ENCODE measurements at regions not wholly inside any gene's neighbourhood (a gene's known extent, or its start where the extent isn't known, plus 50 kb on each side); places are given as distances from the start of the nearest gene placed in this dataset.

DNA sequence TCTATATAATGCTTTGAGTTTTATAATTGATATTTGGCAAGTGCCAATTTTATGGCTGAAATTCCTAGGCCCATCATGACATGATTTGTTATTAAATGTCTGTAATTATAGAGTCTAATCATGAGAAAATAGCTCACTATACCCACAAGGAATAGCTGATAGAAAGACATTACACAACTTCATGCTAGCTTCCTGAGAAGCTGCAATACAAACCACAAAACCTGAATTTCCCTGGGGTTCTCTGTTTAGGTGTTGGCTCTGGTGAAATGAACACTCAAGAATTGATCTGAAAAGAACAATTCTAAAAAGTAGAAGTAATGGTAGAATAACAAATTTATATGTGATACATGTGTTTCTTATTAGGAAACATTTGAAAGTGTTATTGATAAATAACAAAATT lies 169.6 kb downstream of the GASK1B start:
- Histone ChIP-seq H3K36me3 (ENCODE audit: control insufficient read depth in 4 of 4, insufficient read depth in 3 of 4, low read depth in 1 of 4, low read length in 3 of 4) (no peaks in the 10 kb centered on the region), H3K4me3 (ENCODE audit: low read depth in 1 of 3, low read length in 3 of 3) (no peak overlapping the region), H3K9ac (ENCODE audit: low read depth in 1 of 2, low read length in 2 of 2) (no peak overlapping the region), H3K4me1 (ENCODE audit: control insufficient read depth in 4 of 4, insufficient read depth in 4 of 4, low read length in 3 of 4) (no peaks in the 10 kb centered on the region), H3K27ac (ENCODE audit: low read depth in 1 of 2, low read length in 2 of 2) (no peak overlapping the region), H3K9me3 (ENCODE audit: control insufficient read depth in 4 of 4, low read length in 3 of 4) (no peaks in the 10 kb centered on the region), H3K27me3 (ENCODE audit: control insufficient read depth in 4 of 4, insufficient read depth in 4 of 4, low read length in 3 of 4) (no peaks in the 10 kb centered on the region)
- TF ChIP-seq SP1 (IDR thresholded peaks at IDR 0.05) = no peak
- no peak for DNase-seq (ENCODE audit: low spot score)

GRCh38 chr4:158002173-158002572 lies 170.7 kb downstream of the GASK1B start:
- no peaks in the 10 kb centered on the region for H3K9me3 ChIP-seq (ENCODE audit: control insufficient read depth in 4 of 4, low read length in 3 of 4)
- H3K27ac ChIP-seq (ENCODE audit: low read depth in 1 of 2, low read length in 2 of 2) = no peak overlapping the region
- H3K36me3 ChIP-seq (ENCODE audit: control insufficient read depth in 4 of 4, insufficient read depth in 3 of 4, low read depth in 1 of 4, low read length in 3 of 4) = no peaks in the 10 kb centered on the region
- no peak for DNase-seq (ENCODE audit: low spot score)
- TF ChIP-seq NR2F2 (IDR thresholded peaks at IDR 0.05) (no peak), HNF4A (conservative IDR thresholded peaks at IDR 0.05) (no peak), RAD21 (IDR thresholded peaks at IDR 0.05) (no peak), ATF3 (IDR thresholded peaks at IDR 0.05) (no peak), YY1 (IDR thresholded peaks at IDR 0.05) (no peak), FOXA1 (IDR thresholded peaks at IDR 0.05) (no peak), TAF1 (conservative IDR thresholded peaks at IDR 0.05) (no peak)
- TF ChIP-seq, protein P1, sequence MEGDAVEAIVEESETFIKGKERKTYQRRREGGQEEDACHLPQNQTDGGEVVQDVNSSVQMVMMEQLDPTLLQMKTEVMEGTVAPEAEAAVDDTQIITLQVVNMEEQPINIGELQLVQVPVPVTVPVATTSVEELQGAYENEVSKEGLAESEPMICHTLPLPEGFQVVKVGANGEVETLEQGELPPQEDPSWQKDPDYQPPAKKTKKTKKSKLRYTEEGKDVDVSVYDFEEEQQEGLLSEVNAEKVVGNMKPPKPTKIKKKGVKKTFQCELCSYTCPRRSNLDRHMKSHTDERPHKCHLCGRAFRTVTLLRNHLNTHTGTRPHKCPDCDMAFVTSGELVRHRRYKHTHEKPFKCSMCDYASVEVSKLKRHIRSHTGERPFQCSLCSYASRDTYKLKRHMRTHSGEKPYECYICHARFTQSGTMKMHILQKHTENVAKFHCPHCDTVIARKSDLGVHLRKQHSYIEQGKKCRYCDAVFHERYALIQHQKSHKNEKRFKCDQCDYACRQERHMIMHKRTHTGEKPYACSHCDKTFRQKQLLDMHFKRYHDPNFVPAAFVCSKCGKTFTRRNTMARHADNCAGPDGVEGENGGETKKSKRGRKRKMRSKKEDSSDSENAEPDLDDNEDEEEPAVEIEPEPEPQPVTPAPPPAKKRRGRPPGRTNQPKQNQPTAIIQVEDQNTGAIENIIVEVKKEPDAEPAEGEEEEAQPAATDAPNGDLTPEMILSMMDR (IDR thresholded peaks at IDR 0.05; ENCODE audit: low read depth, low read length, missing input control) = no peak
- 68% methylated on average over 1 of the region's 1 CpG for WGBS
- no peak overlapping the region for H3K9ac ChIP-seq (ENCODE audit: low read depth in 1 of 2, low read length in 2 of 2)
- no peaks in the 10 kb centered on the region for H3K4me1 ChIP-seq (ENCODE audit: control insufficient read depth in 4 of 4, insufficient read depth in 4 of 4, low read length in 3 of 4)
- H3K27me3 ChIP-seq (ENCODE audit: control insufficient read depth in 4 of 4, insufficient read depth in 4 of 4, low read length in 3 of 4) = no peaks in the 10 kb centered on the region
- no peak overlapping the region for H3K4me3 ChIP-seq (ENCODE audit: low read depth in 1 of 3, low read length in 3 of 3)

GRCh38 chr4:158001756-158002155 lies 171.1 kb downstream of the GASK1B start:
- Histone ChIP-seq H3K9ac (ENCODE audit: low read depth in 1 of 2, low read length in 2 of 2) (no peak overlapping the region), H3K27me3 (ENCODE audit: control insufficient read depth in 4 of 4, insufficient read depth in 4 of 4, low read length in 3 of 4) (no peaks in the 10 kb centered on the region), H3K4me3 (ENCODE audit: low read depth in 1 of 3, low read length in 3 of 3) (no peak overlapping the region), H3K9me3 (ENCODE audit: control insufficient read depth in 4 of 4, low read length in 3 of 4) (no peaks in the 10 kb centered on the region), H3K4me1 (ENCODE audit: control insufficient read depth in 4 of 4, insufficient read depth in 4 of 4, low read length in 3 of 4) (no peaks in the 10 kb centered on the region), H3K27ac (ENCODE audit: low read depth in 1 of 2, low read length in 2 of 2) (no peak overlapping the region), H3K36me3 (ENCODE audit: control insufficient read depth in 4 of 4, insufficient read depth in 3 of 4, low read depth in 1 of 4, low read length in 3 of 4) (no peaks in the 10 kb centered on the region)
- WGBS = 68% methylated on average over 2 of the region's 2 CpGs
- no peak for DNase-seq (ENCODE audit: low spot score)
- TF ChIP-seq HNF4A (conservative IDR thresholded peaks at IDR 0.05) = no peak

GRCh38 chr4:157999723-158000122 lies 173.1 kb downstream of the GASK1B start:
- Histone ChIP-seq H3K36me3 (ENCODE audit: control insufficient read depth in 4 of 4, insufficient read depth in 3 of 4, low read depth in 1 of 4, low read length in 3 of 4) (no peaks in the 10 kb centered on the region), H3K27ac (ENCODE audit: low read depth in 1 of 2, low read length in 2 of 2) (no peak overlapping the region), H3K4me1 (ENCODE audit: control insufficient read depth in 4 of 4, insufficient read depth in 4 of 4, low read length in 3 of 4) (no peaks in the 10 kb centered on the region), H3K9ac (ENCODE audit: low read depth in 1 of 2, low read length in 2 of 2) (no peak overlapping the region), H3K27me3 (ENCODE audit: control insufficient read depth in 4 of 4, insufficient read depth in 4 of 4, low read length in 3 of 4) (no peaks in the 10 kb centered on the region), H3K4me3 (ENCODE audit: low read depth in 1 of 3, low read length in 3 of 3) (no peak overlapping the region), H3K9me3 (ENCODE audit: control insufficient read depth in 4 of 4, low read length in 3 of 4) (no peaks in the 10 kb centered on the region)
- WGBS = 72% methylated on average over 1 of the region's 1 CpG
- no peak for DNase-seq (ENCODE audit: low spot score)
- no peak for TF ChIP-seq TAF1 (conservative IDR thresholded peaks at IDR 0.05)
- TF ChIP-seq RAD21 (IDR thresholded peaks at IDR 0.05) = no peak
- no peak for TF ChIP-seq YY1 (IDR thresholded peaks at IDR 0.05)
- TF ChIP-seq ATF3 (IDR thresholded peaks at IDR 0.05) = no peak
- TF ChIP-seq FOXA1 (IDR thresholded peaks at IDR 0.05) = no peak
- TF ChIP-seq RXRA (IDR thresholded peaks at IDR 0.05) = no peak
- TF ChIP-seq, protein P2, sequence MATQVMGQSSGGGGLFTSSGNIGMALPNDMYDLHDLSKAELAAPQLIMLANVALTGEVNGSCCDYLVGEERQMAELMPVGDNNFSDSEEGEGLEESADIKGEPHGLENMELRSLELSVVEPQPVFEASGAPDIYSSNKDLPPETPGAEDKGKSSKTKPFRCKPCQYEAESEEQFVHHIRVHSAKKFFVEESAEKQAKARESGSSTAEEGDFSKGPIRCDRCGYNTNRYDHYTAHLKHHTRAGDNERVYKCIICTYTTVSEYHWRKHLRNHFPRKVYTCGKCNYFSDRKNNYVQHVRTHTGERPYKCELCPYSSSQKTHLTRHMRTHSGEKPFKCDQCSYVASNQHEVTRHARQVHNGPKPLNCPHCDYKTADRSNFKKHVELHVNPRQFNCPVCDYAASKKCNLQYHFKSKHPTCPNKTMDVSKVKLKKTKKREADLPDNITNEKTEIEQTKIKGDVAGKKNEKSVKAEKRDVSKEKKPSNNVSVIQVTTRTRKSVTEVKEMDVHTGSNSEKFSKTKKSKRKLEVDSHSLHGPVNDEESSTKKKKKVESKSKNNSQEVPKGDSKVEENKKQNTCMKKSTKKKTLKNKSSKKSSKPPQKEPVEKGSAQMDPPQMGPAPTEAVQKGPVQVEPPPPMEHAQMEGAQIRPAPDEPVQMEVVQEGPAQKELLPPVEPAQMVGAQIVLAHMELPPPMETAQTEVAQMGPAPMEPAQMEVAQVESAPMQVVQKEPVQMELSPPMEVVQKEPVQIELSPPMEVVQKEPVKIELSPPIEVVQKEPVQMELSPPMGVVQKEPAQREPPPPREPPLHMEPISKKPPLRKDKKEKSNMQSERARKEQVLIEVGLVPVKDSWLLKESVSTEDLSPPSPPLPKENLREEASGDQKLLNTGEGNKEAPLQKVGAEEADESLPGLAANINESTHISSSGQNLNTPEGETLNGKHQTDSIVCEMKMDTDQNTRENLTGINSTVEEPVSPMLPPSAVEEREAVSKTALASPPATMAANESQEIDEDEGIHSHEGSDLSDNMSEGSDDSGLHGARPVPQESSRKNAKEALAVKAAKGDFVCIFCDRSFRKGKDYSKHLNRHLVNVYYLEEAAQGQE (IDR thresholded peaks at IDR 0.05) = no peak
- no peak for TF ChIP-seq HNF4G (IDR thresholded peaks at IDR 0.05)
- no peak for TF ChIP-seq EGR1 (IDR thresholded peaks at IDR 0.05; ENCODE audit: low read depth in 2 of 2)
- TF ChIP-seq, protein P3, sequence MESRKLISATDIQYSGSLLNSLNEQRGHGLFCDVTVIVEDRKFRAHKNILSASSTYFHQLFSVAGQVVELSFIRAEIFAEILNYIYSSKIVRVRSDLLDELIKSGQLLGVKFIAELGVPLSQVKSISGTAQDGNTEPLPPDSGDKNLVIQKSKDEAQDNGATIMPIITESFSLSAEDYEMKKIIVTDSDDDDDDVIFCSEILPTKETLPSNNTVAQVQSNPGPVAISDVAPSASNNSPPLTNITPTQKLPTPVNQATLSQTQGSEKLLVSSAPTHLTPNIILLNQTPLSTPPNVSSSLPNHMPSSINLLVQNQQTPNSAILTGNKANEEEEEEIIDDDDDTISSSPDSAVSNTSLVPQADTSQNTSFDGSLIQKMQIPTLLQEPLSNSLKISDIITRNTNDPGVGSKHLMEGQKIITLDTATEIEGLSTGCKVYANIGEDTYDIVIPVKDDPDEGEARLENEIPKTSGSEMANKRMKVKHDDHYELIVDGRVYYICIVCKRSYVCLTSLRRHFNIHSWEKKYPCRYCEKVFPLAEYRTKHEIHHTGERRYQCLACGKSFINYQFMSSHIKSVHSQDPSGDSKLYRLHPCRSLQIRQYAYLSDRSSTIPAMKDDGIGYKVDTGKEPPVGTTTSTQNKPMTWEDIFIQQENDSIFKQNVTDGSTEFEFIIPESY (IDR thresholded peaks at IDR 0.05) = no peak
- no peak for TF ChIP-seq NR2F2 (IDR thresholded peaks at IDR 0.05)
